ENCODE measurements at regions not wholly inside any gene's neighbourhood (a gene's known extent, or its start where the extent isn't known, plus 50 kb on each side); places are given as distances from the start of the nearest gene placed in this dataset.

GRCh38 chr5:20655211-20655610, 667.2 kb upstream of the CDH18 start:
- TF ChIP-seq POLR2A (IDR thresholded peaks at IDR 0.05; ENCODE audit: low read length), result no peak
- TF ChIP-seq GATA1 (IDR thresholded peaks at IDR 0.05; ENCODE audit: low read depth, low read length), result no peak
